ENCODE measurements at regions not wholly inside any gene's neighbourhood (a gene's known extent, or its start where the extent isn't known, plus 50 kb on each side); places are given as distances from the start of the nearest gene placed in this dataset.
"Not testable (repeated sequence)": the region's sequence is repeated elsewhere in the genome, so short reads cannot be mapped to it uniquely, and the experiment has no call there.

DNA sequence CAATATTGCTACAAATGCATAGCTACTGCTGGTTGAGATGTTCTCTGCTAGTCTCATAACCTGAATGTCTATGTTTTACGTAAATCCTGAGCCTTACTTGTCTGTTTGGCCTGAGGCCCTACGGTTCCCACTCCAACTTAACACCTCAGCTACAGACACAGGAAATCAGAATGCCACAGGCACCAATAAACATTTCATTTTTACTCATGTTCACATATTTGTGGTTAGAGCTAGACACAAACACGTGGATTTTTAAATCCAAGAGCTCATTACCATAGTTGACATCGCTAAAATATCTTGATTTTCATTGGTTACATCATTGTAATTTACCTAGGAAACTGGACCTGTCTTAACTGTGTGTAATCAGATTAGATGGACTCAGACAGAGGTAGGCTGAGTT lies 263.8 kb upstream of the CDH19 start:
- no peak for DNase-seq

- DNase-seq: not testable (repeated sequence)
Measured at GRCh38 chr18:66866427-66866940, 262.6 kb upstream of the CDH19 start.

GRCh38 chr18:66838340-66838987 lies 234.6 kb upstream of the CDH19 start:
- DNase-seq: no peak

- no peak for DNase-seq
Measured at GRCh38 chr18:66833646-66834045, 229.8 kb upstream of the CDH19 start.

DNA sequence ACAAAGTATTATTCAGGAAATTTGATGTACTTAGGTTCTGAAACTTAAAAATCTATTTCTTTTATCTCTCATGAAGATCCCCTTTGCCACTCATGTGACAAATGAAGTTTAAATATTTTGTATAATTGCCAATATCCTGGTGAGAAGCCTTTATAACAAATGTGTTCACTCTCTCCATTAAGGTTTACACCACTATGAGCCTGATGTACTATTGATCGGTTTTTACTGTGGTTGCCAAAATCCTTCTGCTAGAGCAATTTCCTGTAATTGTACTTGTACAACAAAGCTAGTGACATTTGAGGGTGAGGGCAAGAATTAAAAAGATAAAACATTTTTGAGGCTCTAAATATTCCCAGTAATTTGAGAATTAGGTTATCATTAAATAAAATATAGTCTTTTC lies 222.3 kb upstream of the CDH19 start:
- no peak for DNase-seq

GRCh38 chr18:66825347-66825746 lies 221.5 kb upstream of the CDH19 start:
- no peak for DNase-seq

DNA sequence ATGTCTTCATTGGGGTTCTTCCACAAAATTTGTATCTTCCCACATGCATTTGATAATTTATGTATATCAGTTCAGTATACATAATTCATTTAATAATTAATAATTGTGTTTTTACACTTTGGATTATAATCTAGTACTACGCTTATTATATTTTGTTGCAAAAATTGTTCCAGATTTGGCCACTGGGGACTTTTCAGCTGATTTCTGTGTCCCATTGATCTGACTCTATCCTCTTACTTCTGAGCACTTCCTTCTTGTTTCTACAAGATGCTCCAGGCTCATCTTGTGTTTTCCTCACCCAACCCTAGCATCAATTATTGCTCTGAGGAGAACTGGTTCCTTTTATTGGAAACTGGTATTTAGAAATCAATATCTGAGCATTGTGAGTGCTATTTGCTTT lies 215.3 kb upstream of the CDH19 start:
- no peak for DNase-seq

DNA sequence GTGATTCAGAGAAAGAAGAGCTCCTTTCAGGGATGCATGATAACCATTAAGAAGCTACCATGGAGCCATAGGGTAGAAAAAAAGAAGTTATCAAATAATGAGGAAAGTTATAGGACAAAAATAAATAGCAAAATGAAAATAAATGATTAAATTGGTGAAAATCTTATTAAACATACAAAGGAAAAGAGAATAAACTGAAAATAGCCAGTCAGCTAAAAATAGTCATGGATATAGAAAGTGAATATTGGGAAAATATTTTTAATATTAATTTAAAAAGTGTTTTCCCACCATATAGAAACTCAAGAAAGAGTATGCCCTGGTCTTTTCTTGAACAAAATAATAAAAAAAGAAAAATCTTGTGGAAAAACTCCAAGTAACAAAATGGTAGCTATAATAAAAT lies 209.2 kb upstream of the CDH19 start:
- DNase-seq: no peak

DNA sequence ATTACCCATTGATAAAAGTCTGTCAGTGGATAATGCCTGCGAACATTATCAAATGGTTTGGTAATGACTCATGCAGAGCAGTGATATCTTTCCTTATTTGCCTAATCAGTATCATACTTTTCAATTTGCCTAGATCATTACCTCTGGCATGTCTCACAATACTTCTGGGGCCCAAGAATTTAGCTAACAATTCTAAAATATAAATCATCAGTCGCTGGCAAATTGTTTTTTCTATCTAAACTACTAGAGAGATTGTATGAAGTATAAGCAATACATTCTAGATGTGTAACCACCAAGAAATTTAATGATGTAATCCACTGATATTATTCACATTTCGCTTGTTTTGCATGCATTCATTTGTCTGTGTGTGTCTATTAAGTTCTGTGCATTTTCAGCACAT lies 191.2 kb upstream of the CDH19 start:
- no peak for DNase-seq

- no peak for DNase-seq
Measured at GRCh38 chr18:66792466-66792865, 188.6 kb upstream of the CDH19 start.

DNA sequence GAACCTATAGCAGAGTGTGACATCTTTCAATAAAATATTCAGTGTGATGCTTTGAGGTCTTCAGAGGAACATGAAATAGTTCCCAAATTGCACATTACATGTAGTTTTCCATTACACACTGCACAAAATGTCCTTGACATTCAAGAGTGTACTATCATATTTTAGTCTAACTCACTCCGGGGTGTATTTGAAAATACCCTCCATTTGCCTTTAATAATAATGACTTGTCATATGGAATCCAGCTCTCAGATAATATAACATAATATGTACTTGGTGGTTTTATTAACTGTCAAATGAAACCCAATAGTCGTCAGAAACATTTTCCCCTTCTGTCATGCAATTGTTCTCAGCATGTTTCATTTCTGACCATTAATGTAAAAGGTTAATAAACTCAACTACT lies 176.7 kb upstream of the CDH19 start:
- no peak for DNase-seq

- no peak for DNase-seq
Measured at GRCh38 chr18:66778048-66778447, 174.2 kb upstream of the CDH19 start.

GRCh38 chr18:66769375-66769774 lies 165.5 kb upstream of the CDH19 start:
- DNase-seq: no peak

DNA sequence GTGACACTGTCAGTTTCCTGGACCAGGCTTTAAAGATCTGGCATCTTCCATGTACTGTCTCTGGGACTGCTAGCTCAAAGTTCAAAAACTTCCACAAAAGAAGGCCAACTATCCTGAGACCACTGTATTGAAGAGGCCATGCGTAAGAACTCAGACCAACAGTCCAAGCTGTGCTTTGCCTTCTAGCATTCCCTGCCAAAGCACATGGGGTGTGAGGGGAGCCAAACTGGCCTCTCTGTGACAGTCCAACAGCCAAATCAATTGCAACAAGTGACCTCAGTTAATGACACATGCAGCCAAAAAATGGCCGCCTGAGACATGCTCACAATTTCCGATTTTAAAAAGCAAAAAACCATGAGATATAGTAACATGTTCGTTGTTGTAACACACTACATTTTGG lies 160.3 kb upstream of the CDH19 start:
- DNase-seq: no peak

GRCh38 chr18:66761166-66761565 lies 157.3 kb upstream of the CDH19 start:
- DNase-seq: no peak

DNA sequence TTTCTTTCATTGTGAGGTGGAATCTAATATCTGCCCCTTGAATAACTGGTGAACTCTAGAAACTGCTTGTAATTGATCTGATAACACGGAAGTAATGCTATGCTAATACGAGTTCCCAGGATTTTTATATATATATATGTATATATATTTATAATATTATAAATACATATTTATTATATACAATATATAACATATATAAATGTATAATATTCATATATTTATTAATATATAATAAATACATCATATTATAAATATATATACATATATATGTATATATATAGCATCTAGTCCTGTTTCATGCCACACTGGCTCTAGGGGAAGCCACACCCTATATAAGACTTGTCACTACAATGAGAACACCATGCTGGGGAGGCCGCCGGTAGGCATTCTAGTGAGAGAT lies 156.7 kb upstream of the CDH19 start:
- no peak for DNase-seq

DNA sequence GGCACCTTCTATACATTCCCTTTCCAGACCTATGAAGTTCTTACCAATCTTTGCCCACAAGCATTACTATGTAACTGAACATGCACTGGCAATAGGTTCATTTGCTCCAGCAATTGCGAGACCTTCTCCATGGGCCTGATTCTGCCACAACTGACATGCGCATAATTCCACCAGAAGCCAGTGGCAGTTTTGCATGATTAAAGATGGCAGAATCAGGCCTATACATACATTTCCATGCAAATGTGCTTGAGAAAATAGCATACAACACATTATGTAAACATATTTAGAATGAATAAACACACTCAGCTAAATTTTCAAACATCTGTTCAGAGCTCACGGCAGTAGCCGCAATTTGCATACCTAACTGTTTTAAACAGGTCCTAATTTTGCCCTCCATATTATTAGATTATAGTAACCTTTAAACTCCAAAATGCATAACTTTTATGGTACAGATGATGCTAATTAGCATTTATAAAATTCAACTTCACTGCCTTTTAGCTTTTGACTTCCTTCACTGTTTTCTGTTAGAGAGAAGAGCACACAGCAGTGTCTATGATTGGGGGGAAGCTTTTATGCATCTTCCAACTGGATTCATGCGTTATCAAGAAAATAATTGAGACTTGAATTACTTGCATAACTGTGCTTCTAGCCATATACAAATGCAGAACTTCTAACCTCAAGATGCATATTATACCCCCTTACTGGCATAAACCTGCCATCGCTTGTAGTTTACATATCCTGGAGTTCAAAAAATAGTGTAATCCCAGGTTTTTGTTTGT lies 155.3 kb upstream of the CDH19 start:
- DNase-seq: no peak

DNA sequence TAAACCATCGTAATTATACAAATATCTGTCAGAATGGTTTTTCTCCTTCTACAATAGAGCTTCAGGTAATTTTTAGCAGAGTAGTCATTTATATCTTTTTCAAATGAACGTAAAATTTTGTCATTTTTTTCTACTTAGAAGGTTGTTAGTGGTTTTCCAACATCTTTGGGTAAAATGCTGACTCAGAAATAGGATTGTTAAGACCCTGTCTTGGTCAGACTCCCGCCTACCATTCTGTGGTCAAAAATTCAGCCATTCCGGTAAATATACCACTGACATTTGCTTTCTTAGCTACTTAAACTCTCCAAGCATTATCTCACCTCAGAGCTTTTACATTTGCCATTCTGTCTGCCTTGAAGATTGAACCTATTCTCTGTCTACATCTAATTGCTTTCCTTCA lies 154.1 kb upstream of the CDH19 start:
- DNase-seq: no peak

GRCh38 chr18:66754335-66754734 lies 150.4 kb upstream of the CDH19 start:
- no peak for DNase-seq

- no peak for DNase-seq
Measured at GRCh38 chr18:66752733-66753132, 148.8 kb upstream of the CDH19 start.

DNA sequence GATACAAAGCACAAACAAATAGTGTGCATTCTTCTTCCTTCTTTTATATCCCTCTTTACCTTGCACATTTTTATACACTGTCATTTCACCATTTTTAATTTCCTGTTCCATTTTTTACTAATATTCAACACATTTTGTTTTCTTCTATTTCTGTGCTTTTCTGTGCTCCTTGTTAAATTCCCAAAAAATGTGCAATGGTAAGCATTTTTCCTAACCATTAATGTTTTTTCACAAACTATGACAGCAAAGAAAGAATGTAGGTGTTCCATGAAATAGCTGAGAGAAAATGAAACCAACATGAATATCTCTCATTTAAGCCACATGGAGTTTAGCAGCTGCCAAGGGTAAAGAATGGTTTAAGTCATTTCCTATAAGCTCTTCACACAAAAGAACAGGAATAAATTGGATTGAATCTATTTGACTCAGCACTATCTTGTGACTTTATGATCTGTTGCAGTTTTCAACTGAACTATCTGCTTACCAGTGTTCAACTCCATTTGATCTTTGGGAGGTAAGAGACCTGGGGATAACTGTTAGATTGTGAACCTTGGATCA lies 145.7 kb upstream of the CDH19 start:
- no peak for DNase-seq

DNA sequence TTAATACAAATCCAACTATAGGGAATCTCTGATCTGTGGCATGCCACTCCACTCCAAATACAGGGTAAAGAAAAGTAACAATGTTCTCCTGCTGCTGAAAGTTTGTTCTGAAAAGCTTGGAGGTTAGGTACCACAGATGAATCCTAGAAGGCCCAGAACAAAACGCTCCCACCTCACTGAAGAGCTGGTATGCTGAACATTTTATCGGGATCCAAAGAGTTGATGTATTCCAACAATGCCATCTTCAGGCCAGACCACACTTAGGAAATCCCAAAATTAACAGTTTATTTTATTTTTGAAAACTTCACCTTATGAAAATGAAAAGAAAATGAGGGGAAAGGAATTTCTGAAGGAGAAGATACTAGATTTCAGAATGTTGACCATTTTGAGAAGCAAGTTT lies 145.1 kb upstream of the CDH19 start:
- DNase-seq: no peak

GRCh38 chr18:66742832-66743231 lies 138.9 kb upstream of the CDH19 start:
- DNase-seq: no peak

- no peak for DNase-seq
Measured at GRCh38 chr18:66735933-66736332, 132.0 kb upstream of the CDH19 start.
